DND-41 (cell line): ENCODE measurements at regions not wholly inside any gene's neighbourhood (a gene's known extent, or its start where the extent isn't known, plus 50 kb on each side); places are given as distances from the start of the nearest gene placed in this dataset.

Experiments
- EZH2 ChIP-seq: IDR thresholded peaks from 3 replicates; pipeline ENCODE4 v1.6.1; 2012; ENCODE audit warnings: borderline replicate concordance, low read depth, mild to moderate bottlenecking, moderate library complexity, low read length, inconsistent platforms; ENCODE audit not compliant: severe bottlenecking
- TF ChIP-seq, protein P1 (sequence below): IDR thresholded peaks from 2 replicates; pipeline ENCODE4 v1.5.1; 2012; ENCODE audit warnings: borderline replicate concordance, low read length, moderate library complexity, mild to moderate bottlenecking; ENCODE audit not compliant: poor library complexity, severe bottlenecking; ENCODE audit errors: extremely low read depth

DNA sequence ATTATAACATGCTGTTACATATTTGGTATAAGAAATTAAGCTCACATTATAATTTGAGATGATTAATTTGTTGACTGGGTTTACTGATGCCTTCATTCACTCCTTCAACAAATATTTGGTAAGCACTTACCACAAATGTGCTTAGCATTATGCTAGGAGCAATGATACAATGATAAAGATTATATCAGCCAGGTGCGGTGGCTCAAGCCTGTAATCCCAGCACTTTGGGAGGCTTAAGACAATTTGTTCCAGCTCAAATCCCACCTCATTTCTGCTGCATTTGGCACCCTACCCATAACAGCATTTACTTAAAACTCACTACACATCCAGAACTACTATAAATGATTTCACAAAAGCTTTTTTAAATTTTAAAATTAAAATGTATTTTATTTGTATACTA lies 1263.6 kb upstream of the RAG2 start:
- TF ChIP-seq, protein P1, sequence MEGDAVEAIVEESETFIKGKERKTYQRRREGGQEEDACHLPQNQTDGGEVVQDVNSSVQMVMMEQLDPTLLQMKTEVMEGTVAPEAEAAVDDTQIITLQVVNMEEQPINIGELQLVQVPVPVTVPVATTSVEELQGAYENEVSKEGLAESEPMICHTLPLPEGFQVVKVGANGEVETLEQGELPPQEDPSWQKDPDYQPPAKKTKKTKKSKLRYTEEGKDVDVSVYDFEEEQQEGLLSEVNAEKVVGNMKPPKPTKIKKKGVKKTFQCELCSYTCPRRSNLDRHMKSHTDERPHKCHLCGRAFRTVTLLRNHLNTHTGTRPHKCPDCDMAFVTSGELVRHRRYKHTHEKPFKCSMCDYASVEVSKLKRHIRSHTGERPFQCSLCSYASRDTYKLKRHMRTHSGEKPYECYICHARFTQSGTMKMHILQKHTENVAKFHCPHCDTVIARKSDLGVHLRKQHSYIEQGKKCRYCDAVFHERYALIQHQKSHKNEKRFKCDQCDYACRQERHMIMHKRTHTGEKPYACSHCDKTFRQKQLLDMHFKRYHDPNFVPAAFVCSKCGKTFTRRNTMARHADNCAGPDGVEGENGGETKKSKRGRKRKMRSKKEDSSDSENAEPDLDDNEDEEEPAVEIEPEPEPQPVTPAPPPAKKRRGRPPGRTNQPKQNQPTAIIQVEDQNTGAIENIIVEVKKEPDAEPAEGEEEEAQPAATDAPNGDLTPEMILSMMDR, result no peak
- no peak for TF ChIP-seq EZH2
